ENCODE measurements at regions not wholly inside any gene's neighbourhood (a gene's known extent, or its start where the extent isn't known, plus 50 kb on each side); places are given as distances from the start of the nearest gene placed in this dataset.
"Not testable (repeated sequence)": the region's sequence is repeated elsewhere in the genome, so short reads cannot be mapped to it uniquely, and the experiment has no call there.

DNA sequence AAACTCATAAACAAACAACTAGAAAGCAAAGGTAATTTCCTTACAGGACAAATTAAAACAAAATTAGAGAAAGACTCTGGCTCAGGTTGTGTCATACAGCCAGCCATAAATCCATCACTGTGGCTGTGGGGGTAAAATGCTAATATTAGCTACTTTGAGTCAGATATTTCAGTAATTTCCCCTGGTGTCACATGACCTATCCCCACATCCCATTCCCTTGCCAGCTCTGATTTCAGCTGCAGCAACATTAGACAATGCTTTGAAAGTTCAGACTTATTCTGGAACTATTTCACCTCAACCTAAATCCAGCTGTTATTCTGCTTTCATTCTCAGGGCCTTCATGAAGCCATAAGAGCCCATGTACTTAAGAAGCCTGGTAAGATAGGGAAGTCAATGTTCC is 55.3 kb downstream of the RPL10L start:
- POLR2A ChIA-PET = no interaction called here
- CTCF ChIA-PET = no interaction called here

DNA sequence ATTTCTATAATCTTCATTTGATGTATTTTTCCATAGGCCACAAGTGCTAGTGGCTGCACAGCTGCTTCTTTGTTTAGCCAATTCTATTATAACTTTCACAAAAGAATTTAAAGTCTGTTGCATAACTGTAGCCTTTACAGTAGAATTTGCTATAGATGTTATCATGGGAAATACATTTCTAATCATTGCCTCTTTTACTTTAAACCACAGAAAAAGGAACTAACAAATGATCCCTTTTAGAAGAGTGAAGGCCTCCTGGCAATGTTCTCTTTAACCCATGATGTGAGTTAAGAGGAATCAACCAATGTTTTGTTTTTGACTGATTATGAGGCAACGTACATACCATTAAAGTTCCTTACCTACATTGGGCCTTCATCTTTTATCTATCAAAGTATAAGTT is 68.8 kb downstream of the RPL10L start:
- H3K4me1 Mint-ChIP-seq = no peaks in the 10 kb centered on the region
- no peaks in the 10 kb centered on the region for H3K27me3 Mint-ChIP-seq
- no peak for ATAC-seq
- CTCF ChIA-PET = no interaction called here
- intact Hi-C loops (cut with DNase I, micrococcal nuclease) = no loop called here
- H3K27ac Mint-ChIP-seq = no peak overlapping the region
- DNase-seq = no peak
- POLR2A ChIA-PET = no interaction called here
- peaks cover 6% of the 10 kb centered on the region for H3K9me3 Mint-ChIP-seq (ENCODE audit: low read depth)
- no peaks in the 10 kb centered on the region for H3K36me3 Mint-ChIP-seq (ENCODE audit: low read depth)
- no peak overlapping the region for H3K4me3 Mint-ChIP-seq

More for the DNA sequence above, 55.3 kb downstream of the RPL10L start:
- Mint-ChIP-seq H3K4me3 (no peak overlapping the region), H3K36me3 (ENCODE audit: low read depth) (no peaks in the 10 kb centered on the region), H3K4me1 (peaks cover 6% of the 10 kb centered on the region), H3K27me3 (no peaks in the 10 kb centered on the region), H3K9me3 (ENCODE audit: low read depth) (peaks cover 8% of the 10 kb centered on the region), H3K27ac (no peak overlapping the region)
- ATAC-seq (no peak), DNase-seq (no peak)
- intact Hi-C loops (cut with DNase I, micrococcal nuclease) = no loop called here

DNA sequence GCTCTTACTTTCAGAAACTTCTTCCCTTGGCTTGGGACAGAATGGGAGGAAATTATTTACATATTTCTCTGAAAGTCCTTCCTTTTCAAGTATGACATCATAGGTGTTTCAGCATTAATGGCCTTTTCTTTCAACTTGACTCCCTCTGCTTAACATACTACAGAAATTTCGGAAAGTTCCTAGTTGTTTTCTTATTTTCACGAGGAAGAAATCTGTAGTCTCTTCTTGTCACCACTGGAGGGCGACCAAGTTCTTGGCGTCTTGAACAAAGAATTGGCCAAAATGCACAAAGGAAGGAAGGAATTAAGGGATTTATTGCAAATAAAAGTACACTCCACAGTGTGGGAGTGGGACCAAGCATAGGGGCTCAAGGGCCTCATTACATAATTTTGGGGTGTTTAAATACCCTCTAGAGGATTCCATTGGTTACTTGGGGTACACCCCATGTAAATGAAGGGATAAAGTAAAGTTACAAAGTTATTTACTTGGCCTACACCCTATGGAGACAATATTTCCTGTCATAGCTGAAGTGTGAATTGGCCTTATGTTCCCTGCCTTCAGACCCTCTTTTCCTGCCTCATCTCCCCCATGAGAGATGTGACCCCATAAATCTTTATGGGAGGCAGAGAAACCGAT is 70.4 kb downstream of the RPL10L start:
- intact Hi-C loops (cut with DNase I, micrococcal nuclease) = loop anchor here in 1 of 2 experiments (2.0 kb wide), 1 partner anchor 698 kb away; no protein-coding TSS in a partner anchor
- H3K4me3 Mint-ChIP-seq = no peak overlapping the region
- no peaks in the 10 kb centered on the region for H3K4me1 Mint-ChIP-seq
- H3K36me3 Mint-ChIP-seq (ENCODE audit: low read depth) = no peaks in the 10 kb centered on the region
- no peak overlapping the region for H3K27ac Mint-ChIP-seq
- POLR2A ChIA-PET = no interaction called here
- CTCF ChIA-PET = interaction anchor here (1.4 kb wide), 1 partner anchor 9 kb away, joined by 7 read pairs; no protein-coding TSS in a partner anchor
- DNase-seq = peak; percentile 32
- no peaks in the 10 kb centered on the region for H3K27me3 Mint-ChIP-seq
- peaks cover 4% of the 10 kb centered on the region for H3K9me3 Mint-ChIP-seq (ENCODE audit: low read depth)
- no peak for ATAC-seq

DNA sequence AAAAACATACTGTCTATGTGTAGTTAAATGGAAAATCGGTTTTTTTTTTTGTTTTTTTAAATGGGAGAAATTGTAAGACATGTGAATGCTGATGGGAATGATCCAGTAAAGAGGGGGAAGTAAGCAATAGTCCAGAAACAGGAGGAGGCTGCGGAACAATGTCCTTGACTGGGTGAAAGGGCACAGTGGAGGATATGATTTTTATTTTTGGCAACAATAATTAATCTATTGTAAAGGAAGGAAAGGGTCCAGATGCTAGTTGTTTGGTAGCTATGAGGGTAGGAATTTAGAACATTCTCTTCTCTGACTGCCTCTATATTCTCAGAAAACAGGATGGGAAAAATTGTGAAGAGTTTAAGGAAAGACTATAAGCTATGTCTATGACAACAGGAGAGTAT is 76.6 kb downstream of the RPL10L start:
- Mint-ChIP-seq H3K36me3 (ENCODE audit: low read depth) (no peaks in the 10 kb centered on the region), H3K4me1 (no peaks in the 10 kb centered on the region), H3K4me3 (no peak overlapping the region), H3K9me3 (ENCODE audit: low read depth) (peaks cover 2% of the 10 kb centered on the region), H3K27ac (no peak overlapping the region), H3K27me3 (no peaks in the 10 kb centered on the region)
- POLR2A ChIA-PET = no interaction called here
- no peak for ATAC-seq
- intact Hi-C loops (cut with DNase I, micrococcal nuclease) = no loop called here
- no peak for DNase-seq
- CTCF ChIA-PET = no interaction called here

DNA sequence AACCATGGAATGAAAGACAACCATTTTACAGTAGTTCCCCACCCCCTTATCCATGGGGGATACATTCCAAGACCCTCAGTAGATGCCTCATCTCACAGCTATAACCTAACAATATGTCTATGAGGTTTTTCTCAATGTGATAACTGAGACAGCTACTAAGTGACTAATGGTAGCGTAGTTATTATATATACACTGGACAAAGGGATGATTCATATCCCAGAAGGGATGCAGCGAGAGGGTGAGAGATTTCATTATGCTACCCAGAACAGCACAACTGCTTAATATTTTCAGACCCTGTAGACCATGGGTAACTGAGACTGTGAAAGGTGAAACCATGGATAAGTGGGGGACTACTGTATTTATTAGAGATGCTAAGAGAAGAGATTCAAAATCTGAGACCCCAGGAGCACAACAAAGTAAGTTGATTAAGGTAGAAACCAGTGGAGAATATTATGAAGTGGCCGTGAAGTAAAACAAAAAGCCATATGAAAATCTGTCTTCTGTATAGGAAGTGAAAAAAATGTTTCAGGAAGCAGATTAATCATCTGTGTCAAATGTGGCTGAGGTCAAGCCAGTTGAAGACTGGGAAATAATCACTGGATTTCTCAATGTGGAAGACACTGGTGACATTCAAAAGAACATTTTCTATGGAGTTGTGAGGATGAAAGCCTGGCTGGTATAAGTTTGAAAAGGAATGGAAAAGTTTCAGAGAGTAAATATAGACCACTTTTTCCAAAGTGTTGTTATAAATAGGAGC is 77.2 kb downstream of the RPL10L start:
- Mint-ChIP-seq H3K4me3 (no peak overlapping the region), H3K4me1 (no peaks in the 10 kb centered on the region), H3K27me3 (no peaks in the 10 kb centered on the region), H3K36me3 (ENCODE audit: low read depth) (no peaks in the 10 kb centered on the region), H3K9me3 (ENCODE audit: low read depth) (peaks cover 2% of the 10 kb centered on the region), H3K27ac (no peak overlapping the region)
- no peak for ATAC-seq
- DNase-seq = no peak
- intact Hi-C loops (cut with DNase I, micrococcal nuclease) = no loop called here
- ChIA-PET POLR2A (no interaction called here), CTCF (no interaction called here)

DNA sequence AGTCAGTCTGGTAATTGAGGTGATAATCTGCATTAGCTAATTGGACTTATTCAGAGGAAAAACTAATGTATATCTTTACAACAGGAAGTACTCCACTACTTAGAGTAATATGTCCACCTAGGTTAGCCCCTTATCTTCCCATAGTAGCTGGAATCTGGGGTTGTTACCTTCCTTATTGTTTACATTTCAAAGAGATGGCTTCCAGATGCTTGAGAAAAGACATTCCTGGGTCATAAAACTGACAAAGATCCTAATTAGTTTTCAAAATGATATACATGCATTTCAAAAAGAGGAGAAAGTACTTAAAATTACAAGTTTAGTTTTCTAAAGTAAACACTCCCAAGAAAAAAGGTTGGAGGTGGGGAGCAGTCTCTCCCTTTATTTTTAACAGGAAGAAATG is 78.1 kb downstream of the RPL10L start:
- Mint-ChIP-seq H3K4me1 (no peaks in the 10 kb centered on the region), H3K27me3 (no peaks in the 10 kb centered on the region), H3K9me3 (ENCODE audit: low read depth) (peaks cover 2% of the 10 kb centered on the region), H3K4me3 (no peak overlapping the region), H3K36me3 (ENCODE audit: low read depth) (no peaks in the 10 kb centered on the region), H3K27ac (no peak overlapping the region)
- DNase-seq (no peak), ATAC-seq (no peak)
- ChIA-PET POLR2A (no interaction called here), CTCF (no interaction called here)
- intact Hi-C loops (cut with DNase I, micrococcal nuclease) = no loop called here

DNA sequence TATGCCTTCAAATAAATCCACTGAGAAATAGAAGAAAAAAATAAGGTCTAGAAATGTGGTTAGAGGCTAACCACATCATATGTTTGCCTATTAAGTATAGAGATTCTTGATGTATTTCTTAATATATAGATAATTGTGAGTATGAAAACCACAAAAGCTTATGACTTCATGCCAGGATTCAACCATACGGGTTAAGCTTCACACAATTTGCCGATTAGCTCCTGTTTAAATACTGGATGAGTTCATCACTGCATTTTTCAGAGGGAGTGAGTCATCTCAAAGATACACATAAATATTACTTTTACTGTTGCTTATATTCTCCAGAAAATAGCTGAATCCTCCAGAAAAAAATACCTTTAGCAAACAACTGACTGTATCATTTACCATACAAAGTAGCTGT is 79.6 kb downstream of the RPL10L start:
- CTCF ChIA-PET = interaction anchor here (0.7 to 1.6 kb wide), 2 partner anchors 9 to 14 kb away, joined by 3 to 7 read pairs; no protein-coding TSS in a partner anchor

DNA sequence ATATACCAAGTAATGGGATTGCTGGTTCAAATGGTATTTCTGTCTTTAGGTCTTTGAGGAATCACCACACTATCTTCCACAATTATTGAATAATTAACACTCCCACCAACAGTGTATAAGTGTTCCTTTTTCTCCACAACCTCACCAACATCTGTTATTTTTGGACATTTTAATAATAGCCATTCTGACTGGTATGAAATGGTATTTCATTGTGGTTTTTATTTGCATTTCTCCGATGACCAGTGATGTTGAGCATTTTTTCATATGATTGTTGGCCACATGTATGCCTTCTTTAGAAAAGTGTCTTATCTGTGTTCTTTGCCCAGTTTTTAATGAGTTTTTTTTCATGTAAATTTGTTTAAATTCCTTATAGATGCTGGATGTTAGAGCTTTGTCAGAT is 83.4 kb downstream of the RPL10L start:
- H3K27me3 Mint-ChIP-seq; POLR2A ChIA-PET; ATAC-seq; DNase-seq; H3K4me1 Mint-ChIP-seq; CTCF ChIA-PET; H3K9me3 Mint-ChIP-seq (ENCODE audit: low read depth); H3K27ac Mint-ChIP-seq; intact Hi-C loops (cut with DNase I, micrococcal nuclease); H3K4me3 Mint-ChIP-seq; H3K36me3 Mint-ChIP-seq (ENCODE audit: low read depth): not testable (repeated sequence)

More for the DNA sequence above, 79.6 kb downstream of the RPL10L start:
- no peaks in the 10 kb centered on the region for H3K27me3 Mint-ChIP-seq
- H3K27ac Mint-ChIP-seq = no peak overlapping the region
- H3K4me3 Mint-ChIP-seq = no peak overlapping the region
- intact Hi-C loops (cut with DNase I, micrococcal nuclease) = no loop called here
- POLR2A ChIA-PET = no interaction called here
- peaks cover 4% of the 10 kb centered on the region for H3K9me3 Mint-ChIP-seq (ENCODE audit: low read depth)
- H3K4me1 Mint-ChIP-seq = no peaks in the 10 kb centered on the region
- ATAC-seq (no peak), DNase-seq (no peak)
- no peaks in the 10 kb centered on the region for H3K36me3 Mint-ChIP-seq (ENCODE audit: low read depth)

DNA sequence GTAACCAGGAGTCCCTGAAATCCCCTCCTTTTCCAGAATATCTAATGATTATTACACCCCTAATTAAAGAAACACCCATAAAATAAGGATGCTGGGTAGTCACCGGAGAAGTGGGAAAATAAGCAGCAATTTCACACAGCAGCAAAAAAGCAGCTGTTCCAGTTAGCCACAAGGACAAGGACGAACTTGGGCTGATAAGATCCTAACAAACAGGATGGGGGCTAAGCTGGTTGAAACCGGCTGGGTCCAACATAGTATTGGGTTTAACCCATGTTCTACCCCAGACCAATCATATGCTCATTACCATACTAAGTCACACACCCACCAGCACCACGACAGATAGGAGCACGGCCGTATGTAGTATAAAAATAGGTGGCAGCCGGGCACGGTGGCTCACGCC is 100.7 kb downstream of the RPL10L start:
- intact Hi-C loops (cut with DNase I, micrococcal nuclease) = no loop called here
- DNase-seq (no peak), ATAC-seq (no peak)
- POLR2A ChIA-PET = no interaction called here
- H3K36me3 Mint-ChIP-seq (ENCODE audit: low read depth) = no peaks in the 10 kb centered on the region
- H3K9me3 Mint-ChIP-seq (ENCODE audit: low read depth) = peaks cover 13% of the 10 kb centered on the region
- CTCF ChIA-PET = no interaction called here
- no peaks in the 10 kb centered on the region for H3K4me1 Mint-ChIP-seq
- H3K4me3 Mint-ChIP-seq = no peak overlapping the region
- H3K27ac Mint-ChIP-seq = no peak overlapping the region
- H3K27me3 Mint-ChIP-seq = no peaks in the 10 kb centered on the region

DNA sequence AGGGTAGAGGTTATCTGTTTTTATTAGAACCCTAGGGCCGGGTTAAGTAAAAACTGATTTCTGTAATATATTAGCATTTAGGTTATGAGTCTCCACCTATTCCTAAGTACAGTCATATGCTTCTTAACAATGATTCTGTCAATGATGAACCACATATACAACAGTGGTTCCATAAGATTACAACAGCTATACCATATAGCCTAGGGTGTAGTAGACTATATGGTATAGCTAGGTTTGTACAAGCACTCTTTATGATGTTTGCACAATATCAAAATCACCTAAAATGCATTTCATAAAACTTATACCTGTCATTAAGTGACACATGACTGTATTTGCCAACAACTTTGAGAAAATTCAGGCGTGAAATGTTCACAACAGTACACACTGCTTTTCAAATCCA is 110.6 kb downstream of the RPL10L start:
- Mint-ChIP-seq H3K9me3 (ENCODE audit: low read depth) (peaks cover 7% of the 10 kb centered on the region), H3K27ac (no peak overlapping the region), H3K4me3 (no peak overlapping the region), H3K27me3 (no peaks in the 10 kb centered on the region), H3K36me3 (ENCODE audit: low read depth) (no peaks in the 10 kb centered on the region), H3K4me1 (no peaks in the 10 kb centered on the region)
- DNase-seq = no peak
- POLR2A ChIA-PET = no interaction called here
- CTCF ChIA-PET = no interaction called here
- no peak for ATAC-seq
- intact Hi-C loops (cut with DNase I, micrococcal nuclease) = no loop called here

DNA sequence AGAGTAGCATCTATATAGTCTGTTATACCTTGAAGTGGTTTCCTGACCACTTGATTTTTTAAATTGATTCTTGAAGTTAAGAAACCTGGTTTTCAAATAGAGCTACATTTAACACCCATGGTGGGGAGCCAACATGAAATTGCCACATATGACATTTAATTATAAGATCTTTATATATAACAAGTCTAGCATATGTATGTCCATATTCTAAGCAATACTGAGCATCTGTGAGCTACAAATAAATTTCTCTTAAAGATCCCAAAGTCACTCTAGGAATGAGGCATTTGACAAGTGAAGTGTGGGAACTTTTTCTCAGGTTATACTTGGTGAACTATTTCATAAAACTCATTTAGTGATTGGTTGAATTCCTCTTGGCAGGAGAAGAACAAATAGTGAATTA is 132.5 kb downstream of the RPL10L start:
- H3K4me1 Mint-ChIP-seq = no peaks in the 10 kb centered on the region
- H3K27me3 Mint-ChIP-seq = no peaks in the 10 kb centered on the region
- POLR2A ChIA-PET = no interaction called here
- no peaks in the 10 kb centered on the region for H3K36me3 Mint-ChIP-seq (ENCODE audit: low read depth)
- H3K27ac Mint-ChIP-seq = no peak overlapping the region
- DNase-seq (no peak), ATAC-seq (no peak)
- no peak overlapping the region for H3K4me3 Mint-ChIP-seq
- intact Hi-C loops (cut with DNase I, micrococcal nuclease) = no loop called here
- CTCF ChIA-PET = no interaction called here
- H3K9me3 Mint-ChIP-seq (ENCODE audit: low read depth) = no peaks in the 10 kb centered on the region

DNA sequence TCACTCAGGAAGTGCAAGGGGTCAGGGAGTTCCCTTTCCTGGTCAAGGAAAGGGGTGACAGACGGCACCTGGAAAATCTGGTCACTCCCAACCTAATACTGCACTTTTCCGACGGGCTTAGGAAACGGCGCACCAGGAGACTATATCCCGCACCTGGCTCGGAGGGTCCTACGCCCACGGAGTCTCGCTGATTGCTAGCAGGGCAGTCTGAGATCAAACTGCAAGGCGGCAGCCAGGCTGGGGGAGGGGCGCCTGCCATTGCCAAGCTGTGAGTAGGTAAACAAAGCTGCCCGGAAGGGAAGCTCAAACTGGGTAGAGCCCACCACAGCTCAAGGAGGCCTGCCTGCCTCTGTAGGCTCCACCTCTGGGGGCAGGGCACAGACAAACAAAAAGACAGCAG is 142.8 kb downstream of the RPL10L start:
- H3K36me3 Mint-ChIP-seq (ENCODE audit: low read depth); CTCF ChIA-PET; ATAC-seq; DNase-seq; H3K27me3 Mint-ChIP-seq; H3K9me3 Mint-ChIP-seq (ENCODE audit: low read depth); POLR2A ChIA-PET; H3K27ac Mint-ChIP-seq; intact Hi-C loops (cut with DNase I, micrococcal nuclease); H3K4me3 Mint-ChIP-seq; H3K4me1 Mint-ChIP-seq: not testable (repeated sequence)
